ENCODE measurements at regions not wholly inside any gene's neighbourhood (a gene's known extent, or its start where the extent isn't known, plus 50 kb on each side); places are given as distances from the start of the nearest gene placed in this dataset.

- Histone ChIP-seq H3K4me3 (ENCODE audit: low read depth, low read length) (no peak overlapping the region), H3K36me3 (ENCODE audit: control insufficient read depth, insufficient read depth, low read length) (no peaks in the 10 kb centered on the region), H3K27me3 (ENCODE audit: control insufficient read depth, insufficient read depth, low read length) (no peaks in the 10 kb centered on the region)
- DNase-seq (ENCODE audit: low read depth): peak; percentile 65
- TF ChIP-seq CTCF (IDR thresholded peaks at IDR 0.05; ENCODE audit: insufficient read depth, low read depth, low read length): no peak
- ChIA-PET POLR2A (no interaction called here), CTCF (interaction anchor here (0.7 to 1.3 kb wide), 4 partner anchors 11 to 202 kb away, joined by 3 to 4 read pairs (median 3); no protein-coding TSS in a partner anchor)
These were observed 71.2 kb downstream of the VCPKMT start for GRCh38 chr14:50045039-50045711.

GRCh38 chr14:50045837-50046236 is 70.5 kb downstream of the VCPKMT start:
- H3K36me3 ChIP-seq (ENCODE audit: control insufficient read depth, insufficient read depth, low read length): no peaks in the 10 kb centered on the region
- DNase-seq (ENCODE audit: low read depth): no peak
- H3K27me3 ChIP-seq (ENCODE audit: control insufficient read depth, insufficient read depth, low read length): no peaks in the 10 kb centered on the region
- ChIA-PET CTCF (interaction anchor here (0.8 to 1.3 kb wide), 3 partner anchors 11 to 201 kb away, joined by 3 to 4 read pairs (median 3); no protein-coding TSS in a partner anchor), POLR2A (no interaction called here)
- no peak overlapping the region for H3K4me3 ChIP-seq (ENCODE audit: low read depth, low read length)
- TF ChIP-seq CTCF (IDR thresholded peaks at IDR 0.05; ENCODE audit: insufficient read depth, low read depth, low read length): no peak

- Histone ChIP-seq H3K27me3 (ENCODE audit: control insufficient read depth, insufficient read depth, low read length) (no peaks in the 10 kb centered on the region), H3K36me3 (ENCODE audit: control insufficient read depth, insufficient read depth, low read length) (no peaks in the 10 kb centered on the region), H3K4me3 (ENCODE audit: low read depth, low read length) (no peak overlapping the region)
- ChIA-PET CTCF (interaction anchor here (1.5 kb wide), 1 partner anchor 186 kb away, joined by 4 read pairs; no protein-coding TSS in a partner anchor), POLR2A (no interaction called here)
- TF ChIP-seq CTCF (IDR thresholded peaks at IDR 0.05; ENCODE audit: insufficient read depth, low read depth, low read length): no peak
- no peak for DNase-seq (ENCODE audit: low read depth)
These were observed 69.1 kb downstream of the VCPKMT start for GRCh38 chr14:50047274-50047676.

GRCh38 chr14:50049093-50049492 is 67.3 kb downstream of the VCPKMT start:
- no peak for TF ChIP-seq CTCF (IDR thresholded peaks at IDR 0.05; ENCODE audit: insufficient read depth, low read depth, low read length)
- H3K27me3 ChIP-seq (ENCODE audit: control insufficient read depth, insufficient read depth, low read length): no peaks in the 10 kb centered on the region
- POLR2A ChIA-PET: no interaction called here
- no peaks in the 10 kb centered on the region for H3K36me3 ChIP-seq (ENCODE audit: control insufficient read depth, insufficient read depth, low read length)
- CTCF ChIA-PET: no interaction called here
- no peak for DNase-seq (ENCODE audit: low read depth)
- no peak overlapping the region for H3K4me3 ChIP-seq (ENCODE audit: low read depth, low read length)

- ChIA-PET CTCF (interaction anchor here (0.8 to 1.6 kb wide), 2 partner anchors 10 to 188 kb away, joined by 3 to 4 read pairs; no protein-coding TSS in a partner anchor), POLR2A (no interaction called here)
- no peak for TF ChIP-seq CTCF (IDR thresholded peaks at IDR 0.05; ENCODE audit: insufficient read depth, low read depth, low read length)
- Histone ChIP-seq H3K36me3 (ENCODE audit: control insufficient read depth, insufficient read depth, low read length) (no peaks in the 10 kb centered on the region; the same call in 1 of the 2 replicates), H3K27me3 (ENCODE audit: control insufficient read depth, insufficient read depth, low read length) (no peaks in the 10 kb centered on the region), H3K4me3 (ENCODE audit: low read depth, low read length) (no peak overlapping the region)
- no peak for DNase-seq (ENCODE audit: low read depth)
These were observed 66.4 kb downstream of the VCPKMT start for GRCh38 chr14:50049703-50050570.

Data from BJ (cell line).